ENCODE measurements at regions not wholly inside any gene's neighbourhood (a gene's known extent, or its start where the extent isn't known, plus 50 kb on each side); places are given as distances from the start of the nearest gene placed in this dataset.

DNA sequence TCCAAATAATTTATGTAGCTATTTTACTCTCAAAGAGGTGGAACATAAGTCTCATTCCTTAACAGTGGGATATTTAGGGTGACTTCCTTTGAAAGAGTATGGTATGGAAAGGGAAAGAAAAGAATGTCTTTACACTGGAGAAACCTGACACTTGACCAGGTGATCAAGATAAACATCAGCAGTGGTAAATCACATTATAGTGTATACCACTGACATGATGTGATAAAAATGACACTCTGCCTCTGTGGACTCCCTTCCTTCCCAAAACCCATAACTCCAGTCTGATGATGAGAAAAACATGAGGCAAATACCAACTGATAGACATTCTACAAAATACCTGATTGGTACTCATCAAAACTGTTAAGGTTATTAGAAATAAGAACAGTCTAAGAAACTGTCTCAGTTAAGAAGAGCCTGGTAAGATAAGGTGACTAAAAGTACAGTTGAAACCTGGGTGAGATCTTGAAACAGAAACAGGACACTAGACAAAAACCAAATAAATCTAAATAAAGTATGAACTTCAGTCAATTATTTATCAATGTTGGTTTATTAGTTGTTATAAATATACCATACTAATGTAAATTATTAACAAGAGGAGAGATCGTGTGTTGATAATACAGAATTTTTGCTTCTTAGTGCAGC, 144.2 kb upstream of the PCDH18 start:
- TF ChIP-seq CTCF (conservative IDR thresholded peaks at IDR 0.05) (no peak), ZFX (IDR thresholded peaks at IDR 0.05) (no peak)
